ENCODE measurements at regions not wholly inside any gene's neighbourhood (a gene's known extent, or its start where the extent isn't known, plus 50 kb on each side); places are given as distances from the start of the nearest gene placed in this dataset.
"Not testable (repeated sequence)": the region's sequence is repeated elsewhere in the genome, so short reads cannot be mapped to it uniquely, and the experiment has no call there.

DNA sequence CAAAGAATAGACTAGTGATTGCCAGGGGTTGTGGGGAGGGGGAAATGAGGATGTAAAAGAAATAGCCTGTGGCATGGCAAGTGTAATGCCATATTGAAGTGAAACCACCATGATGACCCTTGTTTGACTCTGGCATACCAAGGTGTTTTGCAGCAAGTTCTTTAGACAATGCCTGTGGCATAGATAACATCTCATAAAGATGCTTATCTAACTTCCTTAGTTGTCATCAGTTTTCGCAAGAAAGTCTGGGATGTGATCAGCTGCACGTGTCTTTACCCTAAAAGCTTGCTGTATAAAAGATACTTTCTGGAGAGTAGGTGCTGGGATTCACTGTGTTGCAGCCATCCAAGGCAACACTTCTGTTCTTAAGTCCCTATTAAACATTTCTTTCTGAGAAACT lies 176.1 kb upstream of the MAGEB16 start:
- DNase-seq (ENCODE audit: low spot score), result no peak

DNA sequence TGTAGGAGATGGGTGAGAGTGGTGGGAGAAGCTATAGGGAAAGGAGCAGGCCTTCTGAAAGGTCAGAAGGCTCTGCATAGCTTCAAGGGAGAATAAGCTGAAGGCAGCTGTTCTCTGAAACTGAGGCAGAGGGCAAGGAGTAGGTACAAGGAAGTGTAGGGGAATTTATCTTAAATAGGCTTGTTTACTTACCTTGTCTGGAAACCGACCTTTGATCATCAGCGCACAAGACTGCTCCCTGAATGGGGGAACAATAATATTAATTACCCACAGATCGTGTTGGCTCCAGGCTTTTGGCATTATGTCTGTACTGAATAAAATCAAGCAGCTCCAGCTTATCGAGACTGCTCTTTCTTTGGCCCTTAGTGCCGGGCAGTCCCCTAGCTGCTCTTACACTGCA lies 175.5 kb upstream of the MAGEB16 start:
- no peak for DNase-seq (ENCODE audit: low spot score)

DNA sequence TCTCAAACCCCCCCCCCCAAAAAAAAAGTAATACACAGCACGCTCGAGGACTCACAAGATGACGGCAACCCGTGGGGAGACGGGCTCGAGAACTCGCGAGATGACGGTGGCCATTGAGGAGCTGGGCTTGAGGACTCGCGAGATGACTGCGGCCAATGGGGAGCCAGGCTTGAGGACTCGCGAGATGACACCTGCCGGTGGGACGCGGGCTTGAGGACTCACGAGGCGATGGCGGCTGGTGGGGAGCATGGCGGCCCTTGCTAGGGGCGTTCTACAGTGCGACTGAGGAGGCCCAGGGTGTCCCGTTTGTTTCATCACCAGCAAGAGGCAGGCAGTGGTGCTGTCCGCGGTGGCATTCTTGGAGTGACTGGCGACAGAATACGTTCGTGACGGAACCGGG lies 172.4 kb upstream of the MAGEB16 start:
- no peak for DNase-seq (ENCODE audit: low spot score)

DNA sequence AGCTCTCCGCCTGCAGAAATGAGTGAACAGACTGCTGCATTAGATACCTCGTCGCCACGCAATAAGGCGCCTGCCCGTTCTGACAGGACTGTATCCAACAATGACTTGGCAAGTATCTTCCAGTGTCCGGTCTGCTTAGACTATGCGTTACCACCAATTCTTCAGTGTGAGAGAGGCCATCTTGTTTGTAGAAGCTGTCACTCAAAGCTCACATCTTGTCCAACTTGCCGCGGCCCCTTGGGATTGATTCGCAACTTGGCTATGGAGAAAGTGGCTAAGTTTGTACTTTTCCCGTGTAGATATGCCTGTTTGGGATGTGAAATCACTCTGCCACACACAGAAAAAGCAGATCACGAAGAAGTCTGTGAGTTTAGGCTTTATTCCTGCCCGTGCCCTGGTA lies 172.0 kb upstream of the MAGEB16 start:
- no peak for DNase-seq (ENCODE audit: low spot score)

DNA sequence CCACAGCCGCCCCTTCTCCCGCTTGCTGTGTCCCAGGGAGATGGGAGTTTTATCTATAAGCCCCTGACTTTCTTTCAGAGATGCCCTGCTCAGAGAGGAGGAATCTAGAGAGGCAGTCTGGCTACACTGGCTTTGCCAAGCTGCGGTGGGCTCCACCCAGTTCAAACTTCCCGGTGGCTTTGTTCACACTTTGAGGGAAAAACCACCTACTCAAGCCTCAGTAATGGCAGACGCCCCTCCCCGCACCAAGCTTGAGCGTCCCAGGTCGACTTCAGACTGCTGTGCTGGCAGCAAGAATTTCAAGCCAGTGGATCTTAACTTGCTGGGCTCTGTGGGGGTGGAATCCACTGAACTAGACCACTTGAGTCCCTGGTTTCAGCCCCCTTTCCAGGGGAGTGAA lies 162.2 kb upstream of the MAGEB16 start:
- not testable (repeated sequence) for DNase-seq (ENCODE audit: low spot score)

DNA sequence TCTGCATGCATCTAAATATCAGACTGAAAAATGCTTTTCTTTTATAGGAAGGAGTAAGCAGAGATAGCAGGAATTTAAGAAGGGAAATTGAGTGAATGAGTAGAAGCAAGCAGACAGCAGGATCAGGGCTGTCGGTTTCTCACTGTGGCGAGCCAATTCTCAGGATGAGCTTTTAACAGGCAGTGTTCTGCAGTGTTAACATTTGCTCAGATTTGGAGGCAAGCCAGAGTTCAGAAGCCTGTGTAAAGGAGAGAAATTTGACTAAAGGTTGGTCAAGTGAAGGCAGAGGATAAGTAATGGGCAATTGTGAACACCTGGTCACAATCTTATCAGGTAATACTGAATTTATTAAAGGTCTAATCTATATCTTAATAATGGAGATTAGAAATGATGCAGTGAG lies 133.3 kb upstream of the MAGEB16 start:
- no peak for DNase-seq (ENCODE audit: low spot score)

DNA sequence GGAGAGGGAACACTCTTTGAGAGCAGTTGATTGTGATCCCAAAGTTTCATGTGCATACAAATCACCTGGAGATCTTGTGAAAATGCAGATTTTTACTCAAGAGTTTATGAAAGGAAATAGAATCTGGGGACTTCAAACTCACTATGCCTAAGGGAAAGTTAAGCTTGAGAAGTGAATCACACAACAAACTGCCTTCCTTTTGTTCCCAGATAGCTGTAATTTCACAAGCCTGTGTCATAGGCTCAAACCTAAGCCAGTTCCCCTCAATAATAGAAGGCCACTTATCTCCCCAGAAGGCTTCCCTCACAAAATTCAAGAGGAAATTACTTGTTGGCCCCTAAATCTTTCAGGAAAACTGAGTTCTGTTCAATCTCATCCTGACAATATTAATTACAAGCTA lies 132.8 kb upstream of the MAGEB16 start:
- no peak for DNase-seq (ENCODE audit: low spot score)

DNA sequence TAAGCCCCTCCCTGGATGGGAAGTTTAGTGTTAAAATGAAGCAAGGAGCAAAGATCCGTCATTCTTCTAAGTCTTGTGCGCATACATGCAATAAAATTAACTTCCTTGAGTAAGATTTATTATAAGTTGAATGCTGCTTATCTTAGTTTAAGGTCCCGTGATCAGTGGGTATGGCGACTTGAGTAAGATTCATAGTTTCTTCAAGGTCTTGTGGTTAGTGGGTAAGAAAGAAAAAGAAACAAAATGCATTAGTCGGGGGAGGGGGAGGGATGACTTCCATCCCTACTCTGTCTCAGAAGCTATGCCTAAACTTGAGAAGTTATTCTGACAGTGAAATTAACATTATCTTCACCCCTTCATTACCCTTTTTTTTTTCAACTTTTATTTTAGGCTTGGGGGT lies 127.3 kb upstream of the MAGEB16 start:
- DNase-seq (ENCODE audit: low spot score), result no peak

DNA sequence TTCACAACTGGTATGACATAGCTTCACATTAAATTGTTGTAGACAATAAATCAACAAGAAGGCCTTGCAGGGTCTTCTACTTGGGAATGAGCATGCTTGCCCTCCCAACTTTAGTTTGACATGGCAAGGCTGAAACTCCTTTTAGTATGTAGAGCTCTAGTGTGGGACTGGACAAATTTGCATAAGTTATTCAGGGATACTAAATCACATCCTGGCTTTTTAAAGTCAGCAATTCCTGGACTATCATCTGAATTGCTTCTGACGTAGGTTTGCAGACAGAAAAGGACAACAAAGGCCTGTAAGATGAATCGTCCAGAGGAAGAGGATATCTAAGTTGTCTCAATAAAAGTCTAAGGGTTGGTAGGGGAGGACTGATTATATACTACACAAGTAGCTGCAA lies 123.0 kb upstream of the MAGEB16 start:
- DNase-seq (ENCODE audit: low spot score), result no peak

DNA sequence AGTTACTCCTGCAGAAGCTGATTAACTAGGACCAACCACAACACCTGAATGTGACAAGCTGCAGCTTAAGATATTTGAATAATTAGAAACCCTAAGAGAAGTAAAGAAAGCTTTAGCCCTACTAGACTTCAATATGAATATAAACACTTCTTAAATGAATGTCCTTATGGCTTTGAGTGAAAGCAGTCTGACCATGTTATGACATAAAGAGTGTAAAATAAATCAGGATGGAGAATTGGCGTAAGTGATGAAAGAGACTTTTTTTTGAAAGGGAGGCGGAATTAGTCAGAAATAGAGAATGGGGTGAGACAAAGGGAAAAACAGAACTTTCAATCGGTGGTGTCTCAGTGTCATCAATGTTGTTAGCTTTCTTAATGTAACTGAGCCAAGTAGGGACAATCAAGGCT lies 117.2 kb upstream of the MAGEB16 start:
- no peak for DNase-seq (ENCODE audit: low spot score)

DNA sequence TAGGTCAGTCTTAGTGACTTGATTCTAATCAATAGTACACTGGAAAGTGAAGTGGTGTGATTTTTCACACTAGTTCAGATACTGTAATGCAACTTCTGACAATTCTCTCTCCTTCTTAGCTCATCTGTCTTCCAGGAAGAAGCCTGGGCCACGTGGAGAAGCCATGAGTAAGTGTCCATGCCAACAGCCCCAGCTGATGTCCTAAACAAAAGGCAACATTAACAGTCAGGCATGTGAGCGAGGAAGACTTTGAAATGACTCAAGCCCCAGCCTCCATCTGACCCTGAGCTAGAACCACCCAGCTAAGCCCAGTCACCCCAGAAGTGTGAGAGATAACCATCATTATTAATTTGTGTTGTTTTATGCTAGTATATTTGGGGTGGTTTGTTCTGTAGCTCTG lies 115.7 kb upstream of the MAGEB16 start:
- no peak for DNase-seq (ENCODE audit: low spot score)

DNA sequence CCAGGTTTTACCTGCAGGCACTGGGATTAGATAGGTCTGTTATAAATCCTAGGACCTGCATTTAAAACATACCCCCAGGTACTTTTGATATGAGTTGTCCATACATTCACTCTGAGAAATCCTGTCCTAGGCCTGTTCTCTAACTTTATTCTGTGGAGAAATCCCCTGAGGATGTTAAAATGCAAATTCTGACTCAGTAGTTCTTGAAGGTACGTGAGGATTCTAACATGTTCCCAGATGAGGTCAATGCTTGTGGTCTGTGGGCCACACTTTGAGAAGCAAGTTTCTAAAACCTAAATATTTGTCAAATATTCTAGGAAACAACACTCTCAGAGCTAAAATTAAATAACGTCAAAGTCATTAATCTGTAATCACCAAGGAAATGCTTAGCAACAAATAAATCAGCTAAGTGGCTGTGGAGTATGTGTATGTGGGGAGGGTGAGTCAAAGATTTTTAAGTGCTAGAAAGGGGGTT lies 101.3 kb upstream of the MAGEB16 start:
- DNase-seq (ENCODE audit: low spot score), result no peak

DNA sequence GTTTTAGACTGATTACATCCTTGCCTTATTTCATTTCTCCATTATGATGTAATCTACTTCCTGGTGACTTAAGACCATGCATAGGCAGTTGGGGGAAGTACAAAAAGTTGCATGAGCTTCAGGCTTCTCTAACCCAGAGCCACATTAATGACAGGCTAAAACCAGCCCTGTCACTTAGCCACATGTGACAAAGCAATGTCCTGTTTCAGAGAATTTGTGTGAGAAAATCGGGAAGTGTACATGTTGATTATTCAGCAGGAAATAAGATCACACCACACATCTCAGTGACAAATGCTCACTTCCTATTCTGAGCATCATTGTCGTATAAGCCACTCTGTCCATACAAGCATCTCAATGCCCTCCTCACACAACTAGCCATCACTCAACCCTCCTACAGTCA lies 98.5 kb upstream of the MAGEB16 start:
- DNase-seq (ENCODE audit: low spot score), result no peak

DNA sequence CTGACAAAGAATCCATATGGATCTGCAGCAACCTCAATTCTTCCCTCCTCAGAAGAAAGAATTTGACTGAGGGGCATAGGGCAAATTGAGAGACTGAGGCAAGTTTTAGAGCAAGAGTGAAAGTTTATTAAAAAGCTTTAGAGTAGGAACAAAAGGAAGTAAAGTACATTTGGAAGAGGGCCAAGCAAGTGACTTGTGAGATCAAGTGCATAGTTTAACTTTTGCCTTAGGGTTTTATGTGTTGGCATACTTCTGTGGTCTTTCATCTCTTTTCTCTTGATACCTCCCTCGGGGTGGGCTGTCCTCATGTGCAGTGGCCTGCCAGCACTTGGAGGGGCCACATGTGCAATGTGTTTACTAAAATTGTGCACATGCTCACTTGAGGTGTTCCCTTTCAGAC lies 98.0 kb upstream of the MAGEB16 start:
- no peak for DNase-seq (ENCODE audit: low spot score)

DNA sequence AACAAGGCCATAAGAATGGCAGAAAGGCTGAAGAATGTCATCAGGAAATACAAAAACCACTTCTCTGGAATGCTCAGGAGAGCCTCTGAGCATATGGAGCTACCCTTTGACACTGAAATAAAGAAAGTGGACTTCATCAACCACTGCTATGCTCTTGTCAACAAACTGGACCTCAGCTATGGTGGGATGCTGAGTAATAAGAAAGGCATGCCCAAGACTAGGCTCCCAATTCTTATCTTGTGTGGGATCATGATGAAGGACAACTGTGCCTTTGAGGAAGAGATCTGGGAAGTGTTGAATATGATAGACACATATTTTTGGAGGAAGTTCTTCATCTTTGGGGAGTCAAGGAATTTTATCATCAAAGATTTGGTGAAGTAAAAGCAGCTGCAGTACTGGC lies 86.9 kb upstream of the MAGEB16 start:
- no peak for DNase-seq (ENCODE audit: low spot score)

DNA sequence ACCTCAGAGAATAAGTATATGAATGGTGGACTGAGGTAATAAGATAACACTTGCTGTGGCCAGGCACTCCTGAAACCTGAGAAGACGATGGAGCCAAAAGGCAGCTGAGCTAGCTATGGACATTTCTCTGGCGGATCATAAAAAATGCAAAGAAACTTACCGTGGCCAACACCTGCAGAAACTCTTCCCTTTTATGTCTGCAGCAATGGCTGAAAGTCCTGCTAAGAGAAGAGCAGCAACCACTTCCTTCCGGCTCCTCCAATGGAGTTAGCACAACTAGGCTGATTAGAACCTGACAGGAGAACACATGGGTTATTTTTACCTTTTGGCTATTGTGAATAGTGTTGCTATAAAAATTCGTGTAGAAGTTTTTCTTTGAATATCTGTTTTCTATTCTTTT lies 76.0 kb upstream of the MAGEB16 start:
- DNase-seq (ENCODE audit: low spot score), result no peak

DNA sequence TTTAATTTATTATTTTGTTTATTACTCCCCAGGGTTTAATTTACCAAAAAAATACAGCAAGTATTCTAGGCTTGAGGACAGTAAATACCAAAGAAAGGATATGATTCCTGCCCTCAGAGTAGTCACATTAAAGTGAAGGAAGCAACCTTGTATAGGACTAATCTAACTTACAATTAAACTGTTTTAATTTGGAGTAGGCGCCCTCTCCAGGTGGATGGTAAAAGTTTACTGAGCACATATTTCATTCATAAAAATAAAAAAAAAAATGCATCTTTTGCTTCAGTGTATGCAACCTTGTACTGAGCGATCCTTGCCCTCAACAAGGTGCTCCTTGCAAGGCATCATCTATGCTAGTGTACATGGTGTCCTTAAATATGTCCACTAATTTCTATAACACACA lies 72.0 kb upstream of the MAGEB16 start:
- no peak for DNase-seq (ENCODE audit: low spot score)

DNA sequence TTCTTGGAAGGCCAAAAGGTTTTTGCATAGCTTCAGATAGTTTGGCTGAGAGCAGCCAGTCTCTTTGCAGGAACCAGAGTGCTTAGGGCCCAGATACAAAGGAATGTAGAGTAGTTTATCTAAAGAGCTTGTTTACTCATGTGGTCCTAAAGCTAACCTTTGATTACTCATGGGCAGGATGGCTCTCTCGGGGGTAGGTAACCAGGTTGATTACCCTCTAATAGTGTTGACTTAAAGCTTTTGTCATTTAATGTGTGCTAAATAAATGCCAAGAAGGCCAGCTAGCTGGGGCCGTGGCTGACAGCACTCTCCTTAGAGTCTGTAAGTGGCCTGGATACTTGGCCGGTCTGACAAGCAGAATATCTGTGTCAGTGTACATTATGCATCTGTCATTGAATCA lies 69.7 kb upstream of the MAGEB16 start:
- DNase-seq (ENCODE audit: low spot score), result no peak

DNA sequence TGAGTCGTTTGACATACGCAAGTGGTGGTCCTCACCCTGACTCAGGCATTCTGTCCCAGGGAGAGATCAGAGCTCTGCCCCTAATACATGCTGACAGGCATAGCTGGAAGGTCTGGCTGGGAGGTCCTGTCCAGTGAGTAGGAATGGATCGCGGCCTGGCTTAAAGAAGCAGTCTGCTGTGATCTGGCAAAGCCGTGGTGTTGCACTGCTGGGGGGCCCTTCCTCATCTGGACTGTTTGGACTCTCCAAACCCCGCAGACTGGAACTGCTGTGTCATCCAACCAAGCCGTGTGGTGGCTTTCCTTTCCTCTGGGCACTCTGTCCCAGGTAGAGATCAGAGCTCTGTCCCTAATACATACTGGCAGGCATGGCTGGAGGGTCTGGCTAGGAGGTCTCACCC lies 64.3 kb upstream of the MAGEB16 start:
- DNase-seq (ENCODE audit: low spot score), result no peak

DNA sequence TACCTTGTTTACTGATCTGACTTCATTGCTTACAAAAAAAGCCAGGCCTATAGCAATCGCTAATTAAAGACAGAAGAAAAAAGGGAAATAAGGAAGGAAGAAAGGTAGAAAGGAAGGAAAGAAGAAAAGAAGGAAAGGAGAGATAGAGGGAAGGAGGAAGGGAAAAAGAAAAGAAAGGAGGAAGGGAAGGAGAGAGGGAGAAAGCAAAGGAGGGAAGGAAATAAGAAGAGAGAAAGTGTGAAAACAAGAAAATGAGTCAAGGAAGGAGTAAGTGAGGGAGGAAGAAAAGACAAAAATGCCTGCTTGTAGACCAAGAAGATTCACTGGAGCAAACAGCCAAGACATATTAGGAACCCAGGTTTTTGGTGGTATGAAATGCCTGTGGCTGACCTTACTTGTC lies 57.0 kb upstream of the MAGEB16 start:
- DNase-seq (ENCODE audit: low spot score), result no peak

DNA sequence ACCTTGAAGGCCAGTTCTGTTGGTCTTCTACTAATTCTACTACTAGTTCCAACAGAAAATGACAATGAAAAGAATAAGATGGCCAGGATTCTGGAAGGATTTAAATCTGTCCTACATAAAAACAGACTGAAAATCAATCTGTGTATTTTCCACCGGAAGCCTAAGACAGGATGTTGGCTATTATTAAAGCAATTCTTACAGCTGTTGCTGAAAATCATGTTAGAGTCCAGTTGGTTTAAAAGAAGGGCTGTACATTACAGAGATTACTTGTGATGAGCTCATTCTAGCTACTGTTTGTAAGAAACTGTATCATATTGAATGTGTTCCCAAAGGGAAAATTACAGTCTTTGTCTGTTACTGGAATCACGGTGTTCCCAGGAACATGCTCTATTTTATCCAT lies 54.8 kb upstream of the MAGEB16 start:
- no peak for DNase-seq (ENCODE audit: low spot score)
